ENCODE measurements at regions not wholly inside any gene's neighbourhood (a gene's known extent, or its start where the extent isn't known, plus 50 kb on each side); places are given as distances from the start of the nearest gene placed in this dataset.
A peak's percentile ranks its signal among the peaks of the same experiment; 100 is the strongest.
"Not testable (repeated sequence)": the region's sequence is repeated elsewhere in the genome, so short reads cannot be mapped to it uniquely, and the experiment has no call there.

DNA sequence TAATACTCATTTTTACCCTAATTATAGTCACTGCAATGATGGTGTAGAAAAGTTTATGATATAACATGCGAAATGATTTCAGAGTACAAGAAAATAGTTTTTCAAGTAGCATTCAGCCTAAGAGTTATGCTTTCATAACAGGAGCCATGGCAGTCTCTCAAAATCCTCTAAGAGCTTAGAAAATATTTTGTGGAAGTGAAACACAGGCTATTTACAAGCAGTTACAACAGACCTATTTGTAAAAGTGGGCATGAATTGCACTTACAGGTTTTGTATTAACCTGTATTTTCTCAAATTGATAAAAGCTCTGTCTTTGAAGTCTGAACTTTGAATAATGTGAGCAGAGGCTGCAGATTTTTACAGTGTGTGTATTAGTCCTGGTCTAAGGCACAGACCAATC, 523.3 kb downstream of the LRRC70 start:
- Histone ChIP-seq H3K9me3 (ENCODE audit: control insufficient read depth in 2 of 2, low read length in 2 of 2) (no peaks in the 10 kb centered on the region), H3K4me1 (ENCODE audit: control insufficient read depth, insufficient read depth, low read length, poor library complexity, severe bottlenecking) (no peaks in the 10 kb centered on the region), H3K27me3 (ENCODE audit: control insufficient read depth, insufficient read depth, low read length) (no peaks in the 10 kb centered on the region), H3K27ac (ENCODE audit: insufficient read depth, low read length, poor library complexity, severe bottlenecking) (no peak overlapping the region), H3K36me3 (ENCODE audit: control insufficient read depth, insufficient read depth, low read length) (no peaks in the 10 kb centered on the region), H3K4me3 (ENCODE audit: low read depth, low read length) (no peak overlapping the region)
- DNase-seq, result no peak
- ATAC-seq (ENCODE audit: low read depth in 2 of 2), result no peak
- Mint-ChIP-seq H3K36me3 (no peaks in the 10 kb centered on the region), H3K27ac (no peak overlapping the region), H3K27me3 (peaks cover 4% of the 10 kb centered on the region), H3K4me3 (no peak overlapping the region), H3K4me1 (no peaks in the 10 kb centered on the region), H3K9me3 (peaks cover 0 to 10% (median 0%) of the 10 kb centered on the region in 7 donors)

- Histone ChIP-seq H3K4me1 (ENCODE audit: control insufficient read depth, insufficient read depth, low read length, poor library complexity, severe bottlenecking) (no peaks in the 10 kb centered on the region), H3K4me3 (ENCODE audit: low read depth, low read length) (no peak overlapping the region), H3K36me3 (ENCODE audit: control insufficient read depth, insufficient read depth, low read length) (no peaks in the 10 kb centered on the region), H3K27ac (ENCODE audit: insufficient read depth, low read length, poor library complexity, severe bottlenecking) (no peak overlapping the region), H3K9me3 (ENCODE audit: control insufficient read depth in 2 of 2, low read length in 2 of 2) (no peaks in the 10 kb centered on the region), H3K27me3 (ENCODE audit: control insufficient read depth, insufficient read depth, low read length) (no peaks in the 10 kb centered on the region)
- H3K4me3 Mint-ChIP-seq, result no peak overlapping the region
- no peak for DNase-seq
- H3K4me1 Mint-ChIP-seq, result no peaks in the 10 kb centered on the region
- H3K27ac Mint-ChIP-seq, result no peak overlapping the region
- H3K9me3 Mint-ChIP-seq, result peaks cover 0 to 10% (median 0%) of the 10 kb centered on the region in 7 donors
- no peak for ATAC-seq (ENCODE audit: low read depth in 2 of 2)
- H3K36me3 Mint-ChIP-seq, result no peaks in the 10 kb centered on the region
- no peaks in the 10 kb centered on the region for H3K27me3 Mint-ChIP-seq
These were observed 518.7 kb downstream of the LRRC70 start for GRCh38 chr5:63097286-63097685.

GRCh38 chr5:63094730-63095129, 516.1 kb downstream of the LRRC70 start:
- no peak for DNase-seq
- H3K4me1 Mint-ChIP-seq, result no peaks in the 10 kb centered on the region
- Histone ChIP-seq H3K27me3 (ENCODE audit: control insufficient read depth, insufficient read depth, low read length) (no peaks in the 10 kb centered on the region), H3K4me1 (ENCODE audit: control insufficient read depth, insufficient read depth, low read length, poor library complexity, severe bottlenecking) (no peaks in the 10 kb centered on the region), H3K9me3 (ENCODE audit: control insufficient read depth in 2 of 2, low read length in 2 of 2) (no peaks in the 10 kb centered on the region), H3K4me3 (ENCODE audit: low read depth, low read length) (no peak overlapping the region), H3K27ac (ENCODE audit: insufficient read depth, low read length, poor library complexity, severe bottlenecking) (no peak overlapping the region), H3K36me3 (ENCODE audit: control insufficient read depth, insufficient read depth, low read length) (no peaks in the 10 kb centered on the region)
- peaks cover 0 to 6% (median 2%) of the 10 kb centered on the region in 7 donors for H3K9me3 Mint-ChIP-seq
- no peaks in the 10 kb centered on the region for H3K36me3 Mint-ChIP-seq
- H3K27ac Mint-ChIP-seq, result no peak overlapping the region
- no peaks in the 10 kb centered on the region for H3K27me3 Mint-ChIP-seq
- H3K4me3 Mint-ChIP-seq, result no peak overlapping the region
- ATAC-seq (ENCODE audit: low read depth in 2 of 2), result no peak

- no peak overlapping the region for H3K27ac Mint-ChIP-seq
- H3K27me3 Mint-ChIP-seq, result no peaks in the 10 kb centered on the region
- H3K4me3 ChIP-seq (ENCODE audit: low read depth, low read length), result no peak overlapping the region
- H3K9me3 Mint-ChIP-seq, result peaks cover 1 to 9% (median 6%) of the 10 kb centered on the region in 7 donors
- H3K36me3 ChIP-seq (ENCODE audit: control insufficient read depth, insufficient read depth, low read length), result no peaks in the 10 kb centered on the region
- no peaks in the 10 kb centered on the region for H3K4me1 ChIP-seq (ENCODE audit: control insufficient read depth, insufficient read depth, low read length, poor library complexity, severe bottlenecking)
- no peaks in the 10 kb centered on the region for H3K36me3 Mint-ChIP-seq
- H3K27me3 ChIP-seq (ENCODE audit: control insufficient read depth, insufficient read depth, low read length), result no peaks in the 10 kb centered on the region
- ATAC-seq (ENCODE audit: low read depth in 2 of 2) (no peak), DNase-seq (no peak)
- H3K4me3 Mint-ChIP-seq, result no peak overlapping the region
- no peak overlapping the region for H3K27ac ChIP-seq (ENCODE audit: insufficient read depth, low read length, poor library complexity, severe bottlenecking)
- H3K9me3 ChIP-seq (ENCODE audit: control insufficient read depth in 2 of 2, low read length in 2 of 2), result no peaks in the 10 kb centered on the region
- H3K4me1 Mint-ChIP-seq, result no peaks in the 10 kb centered on the region
These were observed 510.5 kb downstream of the LRRC70 start for GRCh38 chr5:63089147-63089546.

- Mint-ChIP-seq H3K4me3 (no peak overlapping the region), H3K36me3 (no peaks in the 10 kb centered on the region), H3K4me1 (no peaks in the 10 kb centered on the region), H3K27me3 (no peaks in the 10 kb centered on the region), H3K9me3 (peaks cover 0 to 7% (median 4%) of the 10 kb centered on the region in 7 donors), H3K27ac (no peak overlapping the region)
- Histone ChIP-seq H3K27ac (ENCODE audit: insufficient read depth, low read length, poor library complexity, severe bottlenecking) (no peak overlapping the region), H3K4me3 (ENCODE audit: low read depth, low read length) (no peak overlapping the region), H3K4me1 (ENCODE audit: control insufficient read depth, insufficient read depth, low read length, poor library complexity, severe bottlenecking) (no peaks in the 10 kb centered on the region), H3K27me3 (ENCODE audit: control insufficient read depth, insufficient read depth, low read length) (no peaks in the 10 kb centered on the region), H3K36me3 (ENCODE audit: control insufficient read depth, insufficient read depth, low read length) (no peaks in the 10 kb centered on the region), H3K9me3 (ENCODE audit: control insufficient read depth in 2 of 2, low read length in 2 of 2) (no peaks in the 10 kb centered on the region)
- DNase-seq, result no peak
- no peak for ATAC-seq (ENCODE audit: low read depth in 2 of 2)
These were observed 506.9 kb downstream of the LRRC70 start for GRCh38 chr5:63085561-63085960.

DNA sequence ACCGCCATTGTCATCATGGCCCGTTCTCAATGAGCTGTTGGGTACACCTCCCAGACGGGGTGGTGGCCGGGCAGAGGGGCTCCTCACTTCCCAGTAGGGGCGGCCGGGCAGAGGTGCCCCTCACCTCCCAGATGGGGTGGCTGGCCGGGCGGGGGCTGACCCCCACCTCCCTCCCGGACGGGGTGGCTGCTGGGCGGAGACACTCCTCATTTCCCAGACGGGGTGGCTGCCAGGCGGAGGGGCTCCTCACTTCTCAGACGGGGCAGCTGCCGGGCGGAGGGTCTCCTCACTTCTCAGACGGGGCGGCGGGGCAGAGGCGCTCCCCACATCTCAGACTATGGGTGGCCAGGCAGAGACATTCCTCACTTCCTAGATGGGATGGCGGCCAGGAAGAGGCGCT, 505.1 kb downstream of the LRRC70 start:
- H3K27ac Mint-ChIP-seq; H3K27ac ChIP-seq (ENCODE audit: insufficient read depth, low read length, poor library complexity, severe bottlenecking); H3K9me3 Mint-ChIP-seq; H3K36me3 Mint-ChIP-seq; H3K9me3 ChIP-seq (ENCODE audit: control insufficient read depth in 2 of 2, low read length in 2 of 2); H3K4me1 ChIP-seq (ENCODE audit: control insufficient read depth, insufficient read depth, low read length, poor library complexity, severe bottlenecking); H3K27me3 ChIP-seq (ENCODE audit: control insufficient read depth, insufficient read depth, low read length); DNase-seq; H3K4me1 Mint-ChIP-seq; H3K4me3 ChIP-seq (ENCODE audit: low read depth, low read length); ATAC-seq (ENCODE audit: low read depth in 2 of 2); H3K36me3 ChIP-seq (ENCODE audit: control insufficient read depth, insufficient read depth, low read length); H3K4me3 Mint-ChIP-seq; H3K27me3 Mint-ChIP-seq: not testable (repeated sequence)

GRCh38 chr5:63081402-63081801, 502.8 kb downstream of the LRRC70 start:
- ATAC-seq (ENCODE audit: low read depth in 2 of 2) (no peak), DNase-seq (no peak)
- H3K36me3 Mint-ChIP-seq, result no peaks in the 10 kb centered on the region
- H3K9me3 ChIP-seq (ENCODE audit: control insufficient read depth in 2 of 2, low read length in 2 of 2), result no peaks in the 10 kb centered on the region
- no peaks in the 10 kb centered on the region for H3K27me3 Mint-ChIP-seq
- no peak overlapping the region for H3K27ac ChIP-seq (ENCODE audit: insufficient read depth, low read length, poor library complexity, severe bottlenecking)
- no peak overlapping the region for H3K4me3 ChIP-seq (ENCODE audit: low read depth, low read length)
- H3K27ac Mint-ChIP-seq, result no peak overlapping the region
- H3K4me3 Mint-ChIP-seq, result no peak overlapping the region
- no peaks in the 10 kb centered on the region for H3K36me3 ChIP-seq (ENCODE audit: control insufficient read depth, insufficient read depth, low read length)
- no peaks in the 10 kb centered on the region for H3K27me3 ChIP-seq (ENCODE audit: control insufficient read depth, insufficient read depth, low read length)
- no peaks in the 10 kb centered on the region for H3K4me1 Mint-ChIP-seq
- H3K9me3 Mint-ChIP-seq, result peaks cover 0 to 7% (median 4%) of the 10 kb centered on the region in 7 donors
- no peaks in the 10 kb centered on the region for H3K4me1 ChIP-seq (ENCODE audit: control insufficient read depth, insufficient read depth, low read length, poor library complexity, severe bottlenecking)

GRCh38 chr5:63070001-63070400, 491.4 kb downstream of the LRRC70 start:
- DNase-seq (no peak), ATAC-seq (ENCODE audit: low read depth in 2 of 2) (no peak)
- Histone ChIP-seq H3K27ac (ENCODE audit: insufficient read depth, low read length, poor library complexity, severe bottlenecking) (no peak overlapping the region), H3K4me3 (ENCODE audit: low read depth, low read length) (no peak overlapping the region), H3K9me3 (ENCODE audit: control insufficient read depth in 2 of 2, low read length in 2 of 2) (no peaks in the 10 kb centered on the region), H3K27me3 (ENCODE audit: control insufficient read depth, insufficient read depth, low read length) (no peaks in the 10 kb centered on the region), H3K36me3 (ENCODE audit: control insufficient read depth, insufficient read depth, low read length) (no peaks in the 10 kb centered on the region), H3K4me1 (ENCODE audit: control insufficient read depth, insufficient read depth, low read length, poor library complexity, severe bottlenecking) (no peaks in the 10 kb centered on the region)
- Mint-ChIP-seq H3K9me3 (peaks cover 0 to 10% (median 3%) of the 10 kb centered on the region in 7 donors), H3K27me3 (no peaks in the 10 kb centered on the region), H3K4me3 (no peak overlapping the region), H3K36me3 (no peaks in the 10 kb centered on the region), H3K27ac (peak overlapping the region in 1 of 3 donors; percentile 4), H3K4me1 (no peaks in the 10 kb centered on the region)
